ENCODE measurements at regions not wholly inside any gene's neighbourhood (a gene's known extent, or its start where the extent isn't known, plus 50 kb on each side); places are given as distances from the start of the nearest gene placed in this dataset.
"Not testable (repeated sequence)": the region's sequence is repeated elsewhere in the genome, so short reads cannot be mapped to it uniquely, and the experiment has no call there.

GRCh38 chr12:67783393-67783792 lies 134.8 kb downstream of the DYRK2 start:
- H3K4me3 Mint-ChIP-seq: no peak overlapping the region
- H3K9me3 Mint-ChIP-seq: no peaks in the 10 kb centered on the region
- H3K27me3 Mint-ChIP-seq (ENCODE audit: low read depth): no peaks in the 10 kb centered on the region
- no peaks in the 10 kb centered on the region for H3K36me3 Mint-ChIP-seq (ENCODE audit: low read depth)
- H3K4me1 Mint-ChIP-seq: peaks cover 35% of the 10 kb centered on the region
- H3K27ac Mint-ChIP-seq: no peak overlapping the region
- TF ChIP-seq, protein P1, sequence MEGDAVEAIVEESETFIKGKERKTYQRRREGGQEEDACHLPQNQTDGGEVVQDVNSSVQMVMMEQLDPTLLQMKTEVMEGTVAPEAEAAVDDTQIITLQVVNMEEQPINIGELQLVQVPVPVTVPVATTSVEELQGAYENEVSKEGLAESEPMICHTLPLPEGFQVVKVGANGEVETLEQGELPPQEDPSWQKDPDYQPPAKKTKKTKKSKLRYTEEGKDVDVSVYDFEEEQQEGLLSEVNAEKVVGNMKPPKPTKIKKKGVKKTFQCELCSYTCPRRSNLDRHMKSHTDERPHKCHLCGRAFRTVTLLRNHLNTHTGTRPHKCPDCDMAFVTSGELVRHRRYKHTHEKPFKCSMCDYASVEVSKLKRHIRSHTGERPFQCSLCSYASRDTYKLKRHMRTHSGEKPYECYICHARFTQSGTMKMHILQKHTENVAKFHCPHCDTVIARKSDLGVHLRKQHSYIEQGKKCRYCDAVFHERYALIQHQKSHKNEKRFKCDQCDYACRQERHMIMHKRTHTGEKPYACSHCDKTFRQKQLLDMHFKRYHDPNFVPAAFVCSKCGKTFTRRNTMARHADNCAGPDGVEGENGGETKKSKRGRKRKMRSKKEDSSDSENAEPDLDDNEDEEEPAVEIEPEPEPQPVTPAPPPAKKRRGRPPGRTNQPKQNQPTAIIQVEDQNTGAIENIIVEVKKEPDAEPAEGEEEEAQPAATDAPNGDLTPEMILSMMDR (IDR thresholded peaks at IDR 0.05; ENCODE audit: unreplicated experiment in 3 of 3): no peak

DNA sequence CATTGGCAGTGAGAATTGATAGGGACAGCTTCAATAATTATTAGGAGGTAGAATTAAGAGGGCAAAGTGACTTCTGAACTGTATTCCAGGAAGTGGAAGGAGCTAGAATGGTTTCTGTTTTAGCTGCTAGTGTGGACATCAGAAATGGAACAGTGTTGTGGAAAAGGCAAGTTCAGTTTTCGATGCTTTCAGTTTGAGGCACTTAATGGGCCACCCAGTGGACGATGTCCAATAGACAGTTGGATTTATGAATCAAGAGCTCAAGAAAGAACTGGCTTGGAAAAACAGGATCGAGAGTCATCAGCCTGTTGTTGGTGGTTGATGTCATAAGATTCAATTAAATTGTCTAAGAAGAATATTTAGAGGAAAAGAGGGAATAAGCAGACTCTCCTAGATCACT lies 136.3 kb downstream of the DYRK2 start:
- Mint-ChIP-seq H3K4me1 (peaks cover 42% of the 10 kb centered on the region), H3K27me3 (ENCODE audit: low read depth) (no peaks in the 10 kb centered on the region), H3K36me3 (ENCODE audit: low read depth) (no peaks in the 10 kb centered on the region), H3K27ac (peak overlapping the region in 1 of 3 experiments; percentile 46), H3K9me3 (no peaks in the 10 kb centered on the region), H3K4me3 (no peak overlapping the region)
- TF ChIP-seq, protein P1 (IDR thresholded peaks at IDR 0.05; ENCODE audit: unreplicated experiment in 3 of 3): no peak

- TF ChIP-seq, protein P1 (IDR thresholded peaks at IDR 0.05; ENCODE audit: unreplicated experiment in 3 of 3): no peak
- Mint-ChIP-seq H3K4me3 (peak overlapping the region in 1 of 3 experiments; percentile 46), H3K4me1 (peaks cover 51% of the 10 kb centered on the region), H3K27me3 (ENCODE audit: low read depth) (no peaks in the 10 kb centered on the region), H3K9me3 (peaks cover under 1% of the 10 kb centered on the region), H3K36me3 (ENCODE audit: low read depth) (no peaks in the 10 kb centered on the region), H3K27ac (peak overlapping the region; percentile 46 to 66 (median 49))
These were observed 137.5 kb downstream of the DYRK2 start for GRCh38 chr12:67786086-67786485.

DNA sequence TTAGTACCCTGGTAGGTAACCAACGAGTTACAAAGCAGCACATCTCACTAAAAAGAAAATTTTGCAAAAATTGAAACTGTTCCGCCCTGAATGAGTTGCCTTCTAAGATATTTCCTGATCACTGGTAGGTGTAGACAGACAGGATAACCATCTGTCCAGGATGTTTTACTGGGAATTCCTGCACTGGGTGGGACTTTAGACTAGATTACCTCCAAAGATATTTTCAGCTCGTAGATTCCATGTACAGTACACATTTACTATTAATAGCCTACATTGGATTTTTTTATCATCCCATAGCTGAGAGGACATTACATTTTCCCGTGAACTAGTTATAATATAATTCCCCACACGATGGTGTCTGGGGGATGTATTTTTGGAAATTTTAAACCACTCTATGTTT lies 139.6 kb downstream of the DYRK2 start:
- Mint-ChIP-seq H3K27me3 (ENCODE audit: low read depth) (no peaks in the 10 kb centered on the region), H3K4me3 (no peak overlapping the region), H3K27ac (peak overlapping the region in 2 of 3 experiments; percentile 19 to 45), H3K4me1 (peaks cover 67% of the 10 kb centered on the region), H3K9me3 (peaks cover 12% of the 10 kb centered on the region), H3K36me3 (ENCODE audit: low read depth) (peaks cover 5% of the 10 kb centered on the region)
- TF ChIP-seq, protein P1 (IDR thresholded peaks at IDR 0.05; ENCODE audit: unreplicated experiment in 3 of 3): no peak

DNA sequence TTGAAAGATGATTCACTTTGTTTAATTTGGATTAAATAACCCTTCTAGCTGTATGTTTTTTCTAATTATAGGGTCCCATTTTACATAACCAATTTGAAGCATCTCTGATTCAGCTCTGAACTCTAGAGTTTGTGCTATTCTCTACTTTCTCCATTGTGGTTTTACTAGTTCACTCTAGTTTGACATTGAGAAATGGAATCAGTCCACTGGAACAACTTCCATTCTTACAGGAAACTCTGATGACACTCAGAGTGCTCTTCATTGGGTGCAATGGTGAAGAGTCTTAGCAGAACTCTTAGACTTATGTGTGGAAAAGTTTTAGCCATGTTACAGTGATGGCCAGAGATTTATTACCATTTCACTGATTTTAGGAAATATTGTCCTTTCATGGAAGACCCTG lies 140.7 kb downstream of the DYRK2 start:
- H3K9me3 Mint-ChIP-seq: peaks cover 15% of the 10 kb centered on the region
- H3K27ac Mint-ChIP-seq: no peak overlapping the region
- peaks cover 5% of the 10 kb centered on the region for H3K36me3 Mint-ChIP-seq (ENCODE audit: low read depth)
- no peaks in the 10 kb centered on the region for H3K27me3 Mint-ChIP-seq (ENCODE audit: low read depth)
- peaks cover 70% of the 10 kb centered on the region for H3K4me1 Mint-ChIP-seq
- H3K4me3 Mint-ChIP-seq: no peak overlapping the region
- TF ChIP-seq, protein P1 (IDR thresholded peaks at IDR 0.05; ENCODE audit: unreplicated experiment in 3 of 3): no peak

GRCh38 chr12:67790660-67791059 lies 142.1 kb downstream of the DYRK2 start:
- TF ChIP-seq, protein P1 (IDR thresholded peaks at IDR 0.05; ENCODE audit: unreplicated experiment in 3 of 3): no peak
- peaks cover 15% of the 10 kb centered on the region for H3K9me3 Mint-ChIP-seq
- no peak overlapping the region for H3K4me3 Mint-ChIP-seq
- no peaks in the 10 kb centered on the region for H3K27me3 Mint-ChIP-seq (ENCODE audit: low read depth)
- H3K36me3 Mint-ChIP-seq (ENCODE audit: low read depth): peaks cover 5% of the 10 kb centered on the region
- H3K27ac Mint-ChIP-seq: no peak overlapping the region
- peaks cover 60% of the 10 kb centered on the region for H3K4me1 Mint-ChIP-seq

GRCh38 chr12:67791362-67791761 lies 142.8 kb downstream of the DYRK2 start:
- H3K4me3 Mint-ChIP-seq; H3K27me3 Mint-ChIP-seq (ENCODE audit: low read depth); H3K27ac Mint-ChIP-seq; H3K36me3 Mint-ChIP-seq (ENCODE audit: low read depth): not testable (repeated sequence)
- peaks cover 15% of the 10 kb centered on the region for H3K9me3 Mint-ChIP-seq
- H3K4me1 Mint-ChIP-seq: peaks cover 53% of the 10 kb centered on the region
